ENCODE measurements at regions not wholly inside any gene's neighbourhood (a gene's known extent, or its start where the extent isn't known, plus 50 kb on each side); places are given as distances from the start of the nearest gene placed in this dataset.

DNA sequence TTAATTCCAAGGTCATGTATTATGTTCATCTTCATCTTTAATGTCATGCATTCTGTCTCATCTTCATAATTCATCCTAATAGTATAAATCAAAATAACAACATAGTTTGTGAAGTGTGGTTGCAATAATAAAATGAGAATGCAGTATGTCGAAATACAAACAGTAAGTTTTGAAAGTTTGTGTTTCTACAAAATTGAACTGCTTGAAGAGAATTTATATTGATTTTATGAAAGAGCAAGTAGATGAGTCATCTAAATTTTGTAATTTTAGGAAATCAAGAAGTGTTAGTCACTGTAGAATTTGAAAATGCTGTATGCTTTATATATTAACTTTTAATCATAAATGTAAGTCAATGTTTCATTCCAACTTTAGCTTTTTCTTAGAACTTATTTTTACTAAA, 190.5 kb upstream of the PPP1R3A start:
- DNase-seq = no peak

DNA sequence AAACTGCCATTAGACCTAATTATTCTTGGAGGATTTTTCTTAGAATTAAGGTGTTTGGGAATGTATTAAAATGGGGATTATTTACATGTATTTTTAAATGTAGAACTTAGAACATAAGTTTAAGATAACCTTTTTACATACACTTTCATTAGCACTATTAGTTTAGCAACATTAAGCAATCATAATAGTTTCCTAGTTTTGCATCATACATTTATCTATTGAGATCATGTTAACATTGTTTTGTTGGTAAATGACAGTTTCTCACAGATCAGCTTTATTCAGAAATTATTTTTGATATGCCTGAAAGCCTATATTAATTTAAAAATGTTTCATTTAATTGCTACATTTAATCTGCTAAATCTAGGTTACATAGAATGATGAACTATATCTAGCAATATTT, 189.7 kb upstream of the PPP1R3A start:
- DNase-seq = no peak

- no peak for DNase-seq
Measured at GRCh38 chr7:114107522-114107921, 188.7 kb upstream of the PPP1R3A start.

GRCh38 chr7:114104035-114104434, 185.2 kb upstream of the PPP1R3A start:
- no peak for DNase-seq

- no peak for DNase-seq
Measured at GRCh38 chr7:114102996-114103395, 184.2 kb upstream of the PPP1R3A start.

GRCh38 chr7:114102131-114102530, 183.3 kb upstream of the PPP1R3A start:
- DNase-seq = no peak

DNA sequence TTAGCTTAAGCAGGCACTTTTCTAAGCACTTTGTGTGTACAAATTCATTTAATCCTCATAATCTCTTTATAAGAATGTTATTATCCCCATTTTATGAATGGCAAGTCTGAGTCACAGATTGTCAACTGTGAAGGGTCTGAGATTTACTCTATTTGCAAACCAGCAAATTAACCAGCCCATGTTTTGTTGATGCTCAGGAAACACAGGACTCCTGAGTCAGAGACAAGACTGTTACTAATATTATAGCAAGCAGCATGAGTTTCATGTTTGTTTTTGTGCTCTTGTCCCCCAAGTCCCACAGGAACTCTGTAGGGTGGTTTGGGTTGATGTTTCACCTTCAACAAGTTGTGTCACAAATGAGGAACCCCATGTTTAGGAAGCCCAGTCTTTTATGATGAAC, 182.0 kb upstream of the PPP1R3A start:
- DNase-seq = no peak

DNA sequence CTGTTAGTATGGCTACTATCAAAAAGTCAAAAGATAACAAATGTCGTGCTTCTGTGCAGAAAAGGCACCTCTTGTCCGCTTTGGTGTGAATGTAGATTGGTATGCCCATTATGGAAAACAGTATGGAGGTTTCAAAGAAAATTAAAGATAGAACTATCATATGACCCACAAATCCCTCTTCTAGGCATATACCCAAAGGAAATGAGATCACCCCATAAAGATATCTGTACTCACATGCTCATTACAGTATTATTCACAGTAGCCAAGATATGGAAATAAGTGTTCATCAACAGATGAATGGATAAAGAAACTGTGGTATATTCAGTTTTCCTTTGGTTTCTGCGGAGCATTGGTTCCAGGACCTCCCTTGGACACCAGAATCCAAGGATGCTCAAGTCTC, 180.5 kb upstream of the PPP1R3A start:
- DNase-seq = no peak

GRCh38 chr7:114095885-114096284, 177.1 kb upstream of the PPP1R3A start:
- DNase-seq = no peak

GRCh38 chr7:114088470-114088940, 169.7 kb upstream of the PPP1R3A start:
- no peak for DNase-seq

DNA sequence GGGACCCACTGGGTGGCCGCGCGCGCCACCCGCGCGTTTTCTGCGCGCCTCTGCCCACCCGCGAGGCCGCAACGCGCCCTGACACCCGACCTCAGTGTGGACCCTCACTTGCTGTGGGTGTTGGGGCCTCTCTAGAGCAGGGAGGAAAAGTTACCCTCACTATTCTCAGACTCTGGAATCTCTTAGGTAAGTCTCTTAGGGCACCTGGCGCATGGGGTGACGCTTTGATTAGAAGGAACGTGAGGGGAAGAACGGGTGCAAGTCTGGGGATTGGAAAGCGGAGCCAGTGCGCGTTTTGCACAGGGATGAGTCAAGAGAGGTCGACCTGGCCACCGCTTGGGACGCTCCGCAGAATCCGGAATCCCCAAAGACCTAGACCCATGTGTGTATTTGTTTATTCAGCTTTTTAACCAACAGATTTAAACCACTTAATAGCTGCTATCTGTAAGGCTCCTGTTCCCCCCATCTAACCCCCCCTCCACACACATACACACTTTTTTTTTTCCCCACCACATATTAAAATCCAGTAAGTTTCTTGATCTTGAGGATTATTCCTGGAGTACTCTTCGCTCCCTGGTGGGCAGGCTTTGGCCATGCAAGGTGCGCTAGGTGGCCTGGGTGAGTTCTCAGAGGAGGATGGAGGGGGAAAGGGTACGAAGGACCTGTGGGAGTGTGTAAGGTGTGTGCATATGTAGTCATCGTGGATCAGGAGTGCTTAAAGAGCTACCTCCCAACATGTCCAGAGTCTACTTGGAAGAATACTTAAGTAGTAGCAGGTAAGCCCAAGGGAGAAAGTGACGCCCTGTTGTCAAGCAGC, 169.1 kb upstream of the PPP1R3A start:
- DNase-seq = peak; percentile 65 to 84 (median 82)

DNA sequence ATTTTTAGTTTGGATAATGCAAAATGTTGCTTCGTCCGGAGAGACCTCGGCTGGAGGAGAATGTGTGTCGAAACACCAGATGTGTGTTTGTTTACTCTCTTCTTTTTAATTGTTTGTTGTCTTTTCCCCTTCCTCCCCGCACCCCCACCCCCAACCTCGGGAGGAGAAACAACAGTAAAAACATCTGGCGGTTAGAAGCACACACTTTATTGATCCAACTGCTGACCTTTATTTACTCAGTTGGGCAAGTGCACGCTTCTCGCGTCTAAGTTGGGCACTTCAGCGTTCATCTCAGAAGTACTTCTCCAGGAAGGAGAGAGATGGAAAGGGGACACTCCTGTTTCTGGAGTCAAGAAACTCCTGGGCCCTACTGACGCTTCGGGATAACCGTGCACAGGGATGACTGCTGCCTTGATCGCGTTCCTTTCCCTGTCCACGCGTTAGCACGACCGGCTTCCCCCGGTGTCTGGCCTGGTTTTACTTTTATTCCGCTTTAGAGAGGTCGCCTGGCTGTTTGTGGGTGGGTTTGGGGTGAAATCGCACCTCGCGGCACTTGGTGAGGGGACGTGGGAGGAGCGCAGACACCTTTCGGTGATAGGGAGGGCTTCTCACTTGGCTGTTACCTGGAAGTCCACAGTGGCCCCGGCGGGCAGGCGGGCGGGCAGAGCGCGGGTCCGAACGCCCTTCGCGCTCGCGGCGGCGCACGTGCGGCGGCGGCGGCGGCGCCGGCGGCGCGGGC, 168.3 kb upstream of the PPP1R3A start:
- peak; percentile 82 to 89 (median 85) for DNase-seq

DNA sequence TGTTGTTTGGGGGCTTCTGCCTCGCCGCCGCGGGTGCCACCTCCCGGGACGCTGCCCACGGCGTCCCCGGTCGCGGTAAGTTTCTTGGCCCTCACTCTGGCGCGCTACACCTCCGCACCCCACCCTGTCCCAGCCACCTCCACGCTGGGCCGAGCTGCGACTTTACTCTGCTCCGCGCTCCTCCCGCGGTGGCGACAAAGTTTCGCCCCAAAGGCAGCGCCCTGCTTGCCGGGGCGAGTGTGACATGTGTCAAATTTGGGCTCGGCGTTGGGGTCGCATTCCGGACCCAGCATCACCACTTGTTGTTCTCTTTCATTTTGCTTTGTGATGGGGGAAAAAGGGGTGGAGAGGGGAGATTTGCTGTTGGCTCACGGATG, 167.7 kb upstream of the PPP1R3A start:
- peak; percentile 72 to 85 (median 84) for DNase-seq

- peak; percentile 96 to 99 (median 98) for DNase-seq
Measured at GRCh38 chr7:114085592-114086501, 167.0 kb upstream of the PPP1R3A start.

GRCh38 chr7:114085313-114085591, 166.4 kb upstream of the PPP1R3A start:
- DNase-seq = no peak

DNA sequence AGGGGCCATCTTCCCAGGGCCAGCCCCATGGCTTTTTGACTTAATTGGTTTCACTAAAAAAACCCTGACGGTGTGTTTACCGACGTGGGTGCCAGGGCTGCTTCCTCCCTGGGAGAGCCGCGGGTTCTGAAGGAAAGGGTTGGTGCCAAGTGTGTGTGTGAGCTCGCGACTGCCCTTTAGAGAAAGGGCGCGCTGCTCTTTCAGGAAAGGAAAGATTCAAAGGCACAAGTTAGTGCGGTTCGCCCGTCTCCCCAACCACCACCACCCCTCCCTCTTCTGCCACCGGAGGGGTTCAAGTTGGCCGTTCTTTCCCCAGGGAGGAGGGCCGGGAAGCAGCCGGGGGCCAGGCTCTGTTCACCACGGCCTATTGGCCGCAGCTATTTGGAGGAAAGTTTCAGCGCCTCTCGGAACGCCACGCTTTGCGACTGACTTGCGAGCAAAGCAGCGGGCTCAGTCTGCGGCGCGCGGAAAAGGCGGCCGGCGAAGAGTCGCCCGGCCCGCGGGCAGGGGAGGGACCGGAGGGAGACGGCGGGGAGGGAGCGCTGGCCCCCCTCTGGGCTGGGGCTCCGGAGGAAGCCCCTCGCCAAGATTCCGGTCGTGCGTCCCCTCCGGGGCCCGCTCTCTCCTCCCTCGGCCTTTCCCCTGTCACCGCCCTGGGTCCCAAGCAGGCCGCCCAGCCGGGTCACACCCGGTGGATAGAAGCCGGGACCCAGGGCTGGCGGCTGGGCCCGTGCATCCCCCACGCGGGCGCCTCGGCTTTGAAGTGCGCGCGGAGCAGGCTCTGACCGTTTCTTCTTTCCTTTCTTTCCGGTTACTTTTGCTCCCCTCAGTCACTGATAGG, 165.9 kb upstream of the PPP1R3A start:
- peak; percentile 78 to 93 (median 92) for DNase-seq

DNA sequence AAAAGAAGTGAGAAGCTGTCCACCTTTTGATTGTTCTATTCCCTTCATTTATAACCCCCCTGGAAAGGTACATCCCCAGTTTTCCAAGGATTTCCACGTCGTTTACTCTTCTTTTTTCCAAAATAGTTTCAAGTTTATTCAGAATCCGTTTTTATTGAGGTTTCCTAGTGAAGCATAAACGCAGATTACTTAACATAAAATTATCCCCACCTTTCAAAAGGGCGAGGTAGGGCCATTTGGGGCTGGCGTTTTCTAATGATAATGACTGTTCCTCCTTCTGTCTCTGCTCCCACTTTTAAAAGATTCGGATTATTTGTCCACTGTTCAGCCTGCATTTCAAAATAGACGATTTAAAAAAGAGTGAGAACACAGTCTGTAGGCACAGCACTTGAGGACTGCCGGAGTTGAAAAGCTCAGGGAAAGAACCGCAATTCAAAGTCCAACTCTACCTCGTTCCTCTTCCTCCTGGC, 165.2 kb upstream of the PPP1R3A start:
- no peak for DNase-seq

DNA sequence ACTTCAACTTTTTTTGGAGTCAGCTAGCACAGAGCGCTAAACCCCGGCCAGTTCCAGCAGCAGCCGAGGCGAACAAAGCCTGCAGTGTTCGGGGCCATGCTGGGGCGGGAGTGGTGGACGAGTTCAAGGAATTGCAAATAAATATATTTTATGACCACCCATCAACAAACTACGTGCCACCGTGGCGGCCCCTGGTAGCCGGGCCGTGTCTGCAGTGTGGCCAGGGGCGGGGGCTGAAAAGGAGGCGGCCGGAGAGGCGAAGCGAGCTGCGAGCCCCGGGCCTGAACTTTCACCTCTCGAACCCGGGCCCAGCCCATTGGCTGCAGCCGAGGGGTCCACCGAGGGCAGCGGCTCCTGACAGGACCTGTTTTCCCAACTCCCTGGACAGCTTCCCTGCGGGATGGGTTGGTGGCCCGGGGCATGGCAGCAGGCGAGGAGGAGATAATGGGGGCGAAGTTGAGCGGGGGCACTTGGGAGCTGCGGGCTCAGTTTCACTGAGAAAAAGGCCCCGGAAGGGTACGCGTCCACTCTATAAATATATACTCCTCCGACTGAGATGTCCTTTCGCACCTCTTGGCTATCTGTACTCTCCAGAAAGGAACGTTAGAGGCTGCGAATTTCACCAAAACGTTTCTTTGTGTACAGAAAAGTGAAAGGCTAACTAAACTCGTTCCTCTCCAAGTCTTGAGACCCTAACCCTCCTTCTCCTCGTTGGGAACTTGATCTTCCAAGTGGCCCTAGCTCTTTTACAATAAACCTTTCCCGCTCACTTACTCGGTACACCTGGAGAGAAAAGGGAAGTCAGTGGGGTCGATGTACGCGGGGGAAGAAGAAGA, 164.6 kb upstream of the PPP1R3A start:
- DNase-seq = peak in 2 of 3 experiments; percentile 35 to 53

DNA sequence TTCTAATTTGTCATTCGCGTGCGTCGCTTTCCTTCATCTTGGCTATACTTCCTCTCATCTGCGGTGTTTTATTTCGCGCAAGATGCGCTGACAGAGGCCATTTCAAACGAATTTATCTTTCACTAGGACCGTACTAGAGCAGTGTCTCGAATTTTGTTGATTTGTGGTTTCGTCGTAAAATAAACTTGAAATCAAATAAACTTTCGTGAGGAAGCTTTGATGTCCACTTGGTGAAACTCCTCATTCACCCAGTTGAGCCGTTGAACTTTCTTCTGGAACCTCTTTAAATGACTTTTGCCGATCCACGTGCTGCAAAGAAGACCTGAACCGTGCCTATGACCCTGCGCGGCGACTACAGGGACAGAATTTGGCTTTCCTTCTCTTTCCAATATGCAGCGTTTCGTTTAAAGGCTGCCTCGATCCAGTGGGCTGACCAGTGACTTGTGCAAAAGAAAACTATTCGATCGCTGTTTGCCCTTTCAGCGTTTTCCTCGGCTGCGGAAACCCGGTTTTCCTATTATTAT, 163.9 kb upstream of the PPP1R3A start:
- DNase-seq = no peak

DNA sequence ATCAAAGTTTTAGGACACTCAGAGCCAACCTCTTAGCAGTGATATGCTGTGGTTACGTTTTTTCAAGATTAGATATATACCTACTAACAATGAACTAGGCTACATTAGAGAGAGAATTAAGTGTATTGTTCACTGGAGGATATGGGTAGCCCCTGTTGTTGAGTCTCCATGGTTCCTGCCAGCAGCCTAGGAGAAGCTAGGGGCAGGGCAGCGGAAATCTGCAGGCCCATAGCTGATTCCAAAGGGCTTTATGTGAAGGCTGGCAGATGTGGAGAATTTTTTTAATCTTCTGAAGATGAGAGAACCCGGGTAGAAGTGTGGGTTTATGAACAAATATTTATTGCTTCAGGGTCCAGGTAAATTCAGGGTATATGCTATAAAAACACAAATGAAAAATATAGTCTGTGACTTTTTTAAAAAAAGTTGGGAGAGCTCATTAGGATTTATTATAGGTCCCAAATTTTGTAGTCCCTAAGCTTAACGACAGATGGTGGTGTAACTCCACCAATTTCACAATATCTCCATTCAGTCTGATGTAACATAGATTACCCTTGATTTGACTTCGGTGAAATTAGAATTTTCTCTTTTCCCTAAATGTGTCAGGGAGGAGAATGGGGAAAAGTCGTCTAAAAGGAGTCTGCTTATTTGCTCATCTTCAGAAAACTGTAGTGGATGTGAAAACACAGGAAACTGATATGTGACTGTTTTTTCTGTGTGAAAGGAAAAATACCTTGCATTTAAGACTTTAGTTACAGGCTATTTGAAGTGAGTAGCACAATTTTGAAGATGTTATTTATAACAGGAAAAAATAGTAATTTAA, 163.0 kb upstream of the PPP1R3A start:
- DNase-seq = peak; percentile 55 to 82 (median 78)

All from NCI-H1417 (cell line).